ENCODE measurements at regions not wholly inside any gene's neighbourhood (a gene's known extent, or its start where the extent isn't known, plus 50 kb on each side); places are given as distances from the start of the nearest gene placed in this dataset.
"Not testable (repeated sequence)": the region's sequence is repeated elsewhere in the genome, so short reads cannot be mapped to it uniquely, and the experiment has no call there.

- DNase-seq = no peak
These were observed 72.5 kb downstream of the FAM50B start for GRCh38 chr6:3921663-3922062.

- not testable (repeated sequence) for DNase-seq
These were observed 73.4 kb downstream of the FAM50B start for GRCh38 chr6:3922619-3923018.

DNA sequence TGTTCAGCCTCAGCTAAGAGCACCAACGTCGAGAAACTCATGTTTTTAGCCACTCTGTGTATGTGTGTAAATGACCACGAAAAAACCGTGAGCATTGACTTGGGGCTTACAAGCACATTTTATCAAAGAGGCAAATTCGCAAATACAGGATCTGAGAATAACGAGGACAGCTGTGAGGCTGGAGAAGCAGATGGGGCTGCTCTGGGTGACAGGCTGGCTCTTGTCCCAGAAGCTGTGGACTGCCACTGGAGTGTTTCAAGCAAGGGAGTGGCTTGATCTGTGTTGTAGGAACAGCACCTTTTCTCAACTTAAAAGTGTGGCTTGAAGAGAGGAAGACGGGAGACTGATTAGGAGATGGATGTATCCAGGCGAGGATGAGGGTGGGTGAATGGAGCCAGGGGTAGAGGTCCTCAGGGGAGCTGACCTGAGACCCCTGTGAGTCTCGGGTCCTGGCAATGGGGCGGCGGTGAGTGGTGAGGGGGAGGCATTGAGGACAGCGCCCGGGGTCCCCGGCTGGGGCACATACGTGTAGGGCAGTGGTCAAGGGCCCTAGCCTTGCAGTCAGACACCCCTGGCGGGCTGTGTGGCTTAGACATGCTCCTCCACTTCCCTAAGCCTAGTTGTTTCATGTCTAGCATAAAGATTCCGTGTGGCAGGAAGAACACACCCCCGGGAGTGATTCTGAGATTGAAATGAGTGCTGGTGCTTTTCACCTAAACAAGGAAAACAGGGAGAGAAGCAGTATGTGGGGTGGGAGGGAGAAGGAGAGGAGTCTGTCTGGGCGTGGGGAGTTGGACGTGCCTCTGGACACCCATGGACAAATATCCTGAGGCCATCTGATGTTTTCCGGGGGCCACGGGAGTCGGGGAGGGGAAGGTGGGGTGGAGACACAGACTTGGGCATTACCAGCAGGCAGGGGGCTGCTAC is 76.3 kb downstream of the FAM50B start:
- not testable (repeated sequence) for DNase-seq

- DNase-seq = no peak
These were observed 76.9 kb downstream of the FAM50B start for GRCh38 chr6:3926150-3926482.

DNA sequence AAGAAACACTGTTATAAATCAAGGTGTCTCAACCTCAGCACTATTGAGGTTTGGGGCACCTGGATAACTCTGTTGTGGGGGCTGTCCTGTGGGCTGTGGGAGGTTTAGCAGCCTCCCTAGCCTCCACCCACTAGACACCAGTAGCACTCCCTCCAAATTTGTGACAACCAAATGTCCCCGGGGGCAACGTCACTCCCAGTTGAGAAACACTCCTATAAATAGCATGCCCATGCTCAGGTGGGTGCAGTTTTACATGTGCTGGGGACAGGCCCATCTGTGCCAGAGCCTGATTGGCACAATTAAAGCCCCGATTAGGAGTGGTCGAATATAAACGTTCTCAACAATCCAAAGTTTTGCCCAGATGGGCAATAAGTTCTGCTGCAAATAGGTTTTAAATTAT is 78.9 kb downstream of the FAM50B start:
- DNase-seq = no peak

DNA sequence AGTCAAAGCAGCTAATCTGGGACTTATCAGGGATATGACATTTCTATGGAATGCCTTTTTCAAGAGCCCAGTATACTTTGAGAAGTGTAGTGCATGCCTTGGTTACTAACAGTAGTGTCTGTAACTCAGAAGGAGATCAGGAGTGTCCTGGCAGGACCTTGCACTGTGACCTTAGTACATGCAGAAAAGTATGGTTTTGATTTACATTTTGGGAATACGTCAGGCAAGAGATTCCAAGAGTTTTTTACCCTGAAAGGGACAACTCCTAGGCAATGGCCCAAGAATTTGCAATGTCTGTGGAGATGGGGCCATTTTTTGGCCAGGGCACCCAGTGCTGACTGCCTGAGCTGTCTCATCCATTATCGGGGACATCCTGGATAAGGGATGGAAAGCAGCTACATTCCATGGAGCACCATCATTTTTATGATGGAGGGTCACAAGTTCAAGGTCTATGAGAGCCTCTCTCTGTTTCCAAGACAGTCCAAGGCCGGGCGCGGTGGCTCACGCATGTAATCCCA is 80.2 kb downstream of the FAM50B start:
- DNase-seq = no peak

DNA sequence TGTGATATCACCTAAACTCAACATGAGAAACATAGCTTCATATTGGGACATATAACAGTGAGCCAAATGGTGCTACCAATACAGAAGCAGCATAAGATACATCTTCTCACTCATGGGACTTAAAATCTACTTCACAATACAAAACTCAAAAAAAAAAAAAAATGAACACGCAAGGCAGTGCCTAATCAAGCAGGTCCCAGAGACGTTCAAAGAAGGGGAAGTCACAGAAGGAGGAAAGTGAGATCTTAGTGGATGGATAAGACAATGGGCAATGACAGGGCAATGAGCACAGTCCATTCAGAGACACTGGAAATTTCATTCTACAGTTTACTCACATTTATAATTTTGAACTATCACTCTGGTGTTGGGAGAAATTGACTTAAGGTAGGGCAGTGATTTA is 88.3 kb downstream of the FAM50B start:
- no peak for DNase-seq

DNA sequence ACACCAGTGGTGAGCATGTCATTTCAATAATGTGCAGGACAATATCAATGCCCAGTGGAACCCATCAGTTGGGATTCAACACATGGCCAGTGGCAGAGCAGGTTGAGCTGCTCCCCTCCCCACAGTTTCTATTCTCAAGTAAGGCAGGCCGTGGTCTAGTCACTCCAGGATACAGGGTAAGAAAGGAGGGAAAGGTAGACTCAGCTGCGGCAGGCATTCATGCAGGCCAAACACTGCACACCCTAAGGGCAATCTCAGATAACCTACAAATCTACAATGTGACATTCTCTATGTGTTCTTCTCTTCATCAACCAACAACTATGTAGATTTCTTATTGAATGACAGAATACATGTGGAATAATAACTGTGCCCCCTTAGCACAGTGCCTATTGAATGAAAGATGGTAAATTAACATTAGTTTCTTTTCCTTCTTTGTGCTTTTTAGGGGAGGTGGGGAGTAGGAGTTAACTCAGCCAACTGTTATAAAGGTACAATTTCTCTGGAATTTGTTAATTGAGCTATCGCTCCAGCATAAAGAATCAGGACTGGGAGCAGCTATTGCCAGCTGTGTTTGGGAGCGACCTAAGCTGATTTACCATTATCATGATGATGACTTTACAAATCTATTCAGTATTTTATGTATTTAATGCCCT is 89.7 kb downstream of the FAM50B start:
- no peak for DNase-seq

- no peak for DNase-seq
These were observed 90.3 kb downstream of the FAM50B start for GRCh38 chr6:3939368-3939958.

- DNase-seq = no peak
These were observed 90.8 kb downstream of the FAM50B start for GRCh38 chr6:3939964-3940363.

GRCh38 chr6:3940703-3941102 is 91.5 kb downstream of the FAM50B start:
- DNase-seq = no peak

GRCh38 chr6:3943331-3943765 is 94.2 kb downstream of the FAM50B start:
- no peak for DNase-seq

- DNase-seq = no peak
These were observed 95.1 kb downstream of the FAM50B start for GRCh38 chr6:3944246-3944645.

GRCh38 chr6:3946778-3947177 is 97.6 kb downstream of the FAM50B start:
- no peak for DNase-seq

GRCh38 chr6:3948866-3949265 is 99.7 kb downstream of the FAM50B start:
- no peak for DNase-seq

DNA sequence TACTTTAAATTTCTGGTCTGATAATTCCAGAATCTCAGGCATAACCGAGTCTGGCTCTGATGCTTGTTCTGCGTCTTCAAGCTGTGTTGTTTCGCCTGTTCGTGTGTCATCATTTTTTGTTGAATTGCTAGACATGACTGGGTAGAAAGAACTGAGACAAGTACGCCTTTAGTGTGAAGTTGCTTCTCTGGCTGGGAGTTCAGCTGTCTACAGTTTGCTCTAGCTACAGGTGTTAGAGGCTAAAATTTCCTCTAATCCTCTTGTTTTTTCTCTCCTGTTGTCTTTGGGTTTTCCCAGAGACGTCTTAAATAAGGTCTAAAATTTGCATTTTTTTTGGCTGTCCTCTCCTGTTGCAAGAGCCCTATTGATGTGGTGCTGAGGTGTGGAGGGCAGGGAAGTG is 100.3 kb downstream of the FAM50B start:
- DNase-seq = no peak

DNA sequence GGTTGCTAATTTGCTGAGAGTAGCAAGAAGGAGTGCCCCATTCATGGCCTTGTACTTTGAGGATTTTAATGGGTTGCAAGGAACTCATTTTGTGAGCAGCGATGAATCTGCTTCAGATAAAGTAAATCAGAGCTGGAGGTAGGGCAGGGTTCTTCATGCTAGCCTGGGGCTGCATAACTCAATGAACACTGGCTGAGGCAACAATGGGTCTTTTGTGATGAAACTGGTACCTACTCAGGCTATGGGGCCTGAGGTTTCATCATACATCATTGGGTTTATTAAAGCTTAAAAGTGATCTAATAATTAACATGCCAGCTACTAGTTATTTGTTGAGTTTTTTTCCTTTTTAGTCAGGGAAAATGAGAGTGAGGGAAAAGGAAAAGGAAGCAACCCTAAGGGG is 106.9 kb downstream of the FAM50B start:
- DNase-seq = no peak

GRCh38 chr6:3957321-3957720 is 108.1 kb downstream of the FAM50B start:
- no peak for DNase-seq

DNA sequence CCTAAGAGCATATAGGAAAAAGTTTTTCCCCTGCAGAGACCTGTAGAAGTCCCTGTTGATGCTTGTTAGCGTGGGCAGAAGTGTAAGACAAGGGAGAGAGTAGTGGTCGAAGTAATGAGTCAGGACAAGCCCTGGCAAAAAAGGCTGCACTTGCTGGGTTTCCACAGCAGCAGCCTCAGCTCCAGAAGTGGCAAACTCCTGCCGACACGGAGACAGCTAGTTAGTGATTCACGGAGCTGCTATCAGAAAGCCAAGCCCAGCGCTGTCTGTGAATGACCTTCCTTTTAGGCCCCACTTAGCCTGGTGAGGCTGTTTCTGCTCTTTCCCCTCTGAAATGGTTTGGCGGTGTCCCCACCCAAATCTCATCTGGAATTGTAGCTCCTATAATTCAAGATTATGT is 109.1 kb downstream of the FAM50B start:
- DNase-seq = no peak

GRCh38 chr6:3959385-3959784 is 110.2 kb downstream of the FAM50B start:
- DNase-seq = no peak

DNA sequence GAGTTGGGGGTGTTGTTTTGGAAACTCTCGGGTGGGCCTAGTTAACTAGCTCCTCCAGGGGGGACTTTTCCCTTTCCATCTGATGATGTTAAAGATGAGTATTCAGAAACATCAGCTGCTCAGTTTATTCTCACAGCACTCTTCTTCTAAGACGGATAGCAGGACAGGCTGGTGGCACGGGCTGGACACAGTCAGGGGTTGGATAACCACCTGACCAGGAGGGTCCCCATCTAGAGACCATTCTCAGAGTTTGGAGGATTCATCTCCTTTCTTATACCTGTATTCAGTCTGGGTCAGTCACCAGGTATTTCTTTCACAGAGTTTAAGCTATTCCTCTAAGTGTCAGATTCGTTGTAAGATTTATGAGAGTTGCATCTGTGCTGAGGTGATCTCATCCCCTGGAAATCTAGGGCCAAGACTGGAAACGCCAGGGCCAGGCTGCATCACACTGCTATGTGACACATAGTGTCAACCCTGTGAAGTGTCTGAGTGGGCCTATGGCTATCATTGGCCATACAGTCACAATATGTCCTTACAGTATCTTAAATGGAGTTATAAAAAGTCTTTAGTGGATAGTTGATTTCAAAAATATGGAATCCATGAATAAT is 111.7 kb downstream of the FAM50B start:
- no peak for DNase-seq

GRCh38 chr6:3961581-3962215 is 112.5 kb downstream of the FAM50B start:
- no peak for DNase-seq
